ENCODE measurements at regions not wholly inside any gene's neighbourhood (a gene's known extent, or its start where the extent isn't known, plus 50 kb on each side); places are given as distances from the start of the nearest gene placed in this dataset.
"Not testable (repeated sequence)": the region's sequence is repeated elsewhere in the genome, so short reads cannot be mapped to it uniquely, and the experiment has no call there.

DNA sequence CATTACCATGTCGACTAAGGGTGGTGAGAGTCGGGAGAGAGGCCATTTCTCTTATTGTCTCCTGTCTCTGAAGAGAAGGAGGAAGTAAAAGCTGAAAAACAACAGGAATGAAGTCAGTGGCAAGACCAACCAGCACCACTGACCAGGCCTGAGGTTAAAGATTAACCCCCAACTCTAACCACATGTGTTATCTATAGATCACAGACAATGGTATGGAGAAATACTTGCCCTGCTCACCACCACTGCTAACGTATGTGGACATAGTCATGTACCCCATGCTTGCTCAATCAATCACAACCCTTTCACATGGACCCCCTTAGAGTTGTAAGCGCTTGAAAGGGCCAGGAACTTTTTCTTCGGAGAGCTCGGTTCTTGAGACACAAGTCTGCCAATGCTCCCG lies 690.9 kb upstream of the LMO3 start:
- no peak for FAIRE-seq
- TF ChIP-seq POLR2A (IDR thresholded peaks at IDR 0.05; ENCODE audit: low read depth, low read length), result no peak
- DNase-seq (ENCODE audit: insufficient read length, low spot score), result no peak

DNA sequence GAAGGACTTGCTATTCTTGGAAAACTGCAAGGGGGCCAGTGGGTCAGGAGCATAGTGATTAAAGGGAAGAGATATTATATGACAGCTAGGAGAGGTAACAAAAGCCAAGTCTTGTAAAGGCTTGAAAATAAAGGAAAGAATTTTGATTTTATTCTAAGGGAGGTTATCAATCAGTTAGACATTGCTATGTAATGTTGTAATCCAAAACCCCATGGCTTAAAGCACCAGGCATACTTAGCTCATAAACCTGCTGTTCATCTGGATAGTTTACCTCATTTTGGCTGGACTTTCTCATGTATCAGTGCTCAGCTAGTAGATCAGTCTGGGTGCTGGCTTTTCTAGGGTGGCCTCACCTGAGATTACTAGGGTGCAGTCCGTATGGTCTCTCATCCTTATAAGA lies 680.9 kb upstream of the LMO3 start:
- TF ChIP-seq POLR2A (IDR thresholded peaks at IDR 0.05; ENCODE audit: low read depth, low read length), result no peak
- DNase-seq (ENCODE audit: insufficient read length, low spot score) (no peak), FAIRE-seq (no peak)

DNA sequence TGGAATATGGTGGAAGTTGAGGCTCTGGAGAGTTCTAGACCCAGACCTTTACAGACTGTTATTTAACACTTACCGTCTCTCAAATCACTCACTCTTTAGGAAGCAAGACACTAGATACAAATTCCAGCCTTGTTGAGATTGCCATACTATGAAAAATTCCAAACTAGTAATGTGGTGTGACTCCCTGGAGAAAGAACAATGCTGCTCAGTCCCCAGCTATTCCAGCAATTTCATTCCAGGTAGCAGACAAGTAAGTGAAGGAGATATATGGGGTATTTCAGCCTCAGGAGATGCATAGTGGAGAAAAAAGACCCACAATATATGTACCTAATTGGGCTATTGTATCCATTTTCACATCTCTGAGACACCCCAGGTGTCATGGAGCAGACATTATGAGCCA lies 678.9 kb upstream of the LMO3 start:
- DNase-seq (ENCODE audit: insufficient read length, low spot score), result no peak
- FAIRE-seq, result no peak
- no peak for TF ChIP-seq POLR2A (IDR thresholded peaks at IDR 0.05; ENCODE audit: low read depth, low read length)

DNA sequence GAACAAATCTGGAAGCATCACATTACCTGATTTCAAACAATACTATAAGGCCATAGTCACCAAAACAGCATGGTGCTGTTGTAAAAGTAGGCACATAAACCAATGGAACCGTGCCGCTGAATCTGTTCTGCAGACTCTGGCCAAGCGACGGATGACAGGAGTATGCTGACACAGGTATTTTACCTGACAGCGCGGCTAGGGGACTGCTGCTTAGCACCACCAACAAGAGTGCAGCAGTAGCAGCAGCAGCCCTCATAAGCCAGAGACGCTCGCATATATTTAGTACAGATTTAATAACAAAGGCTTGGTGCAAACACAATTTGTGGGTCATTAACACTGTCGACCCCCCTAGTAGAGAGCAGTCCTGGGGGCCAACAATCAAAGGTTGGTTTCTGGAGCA lies 677.6 kb upstream of the LMO3 start:
- DNase-seq (ENCODE audit: insufficient read length, low spot score) (no peak), FAIRE-seq (no peak)
- TF ChIP-seq POLR2A (IDR thresholded peaks at IDR 0.05; ENCODE audit: low read depth, low read length), result no peak

DNA sequence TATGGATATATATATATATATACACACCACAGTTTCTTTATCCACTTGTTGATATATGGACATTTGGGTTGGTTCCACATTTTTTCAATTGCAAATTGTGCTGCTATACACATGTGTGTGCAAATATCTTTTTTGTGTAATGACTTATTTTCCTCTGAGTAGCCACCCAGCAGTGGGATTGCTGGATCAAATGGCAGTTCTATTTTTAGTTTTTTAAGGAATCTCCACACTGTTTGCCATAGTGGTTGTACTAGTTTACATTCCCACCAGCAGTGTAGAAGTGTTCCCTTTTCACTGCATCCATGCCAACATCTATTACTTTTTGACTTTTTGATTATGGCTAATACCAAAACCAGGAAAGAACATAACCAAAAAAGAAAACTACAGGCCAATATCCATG lies 676.2 kb upstream of the LMO3 start:
- not testable (repeated sequence) for FAIRE-seq; DNase-seq (ENCODE audit: insufficient read length, low spot score)

DNA sequence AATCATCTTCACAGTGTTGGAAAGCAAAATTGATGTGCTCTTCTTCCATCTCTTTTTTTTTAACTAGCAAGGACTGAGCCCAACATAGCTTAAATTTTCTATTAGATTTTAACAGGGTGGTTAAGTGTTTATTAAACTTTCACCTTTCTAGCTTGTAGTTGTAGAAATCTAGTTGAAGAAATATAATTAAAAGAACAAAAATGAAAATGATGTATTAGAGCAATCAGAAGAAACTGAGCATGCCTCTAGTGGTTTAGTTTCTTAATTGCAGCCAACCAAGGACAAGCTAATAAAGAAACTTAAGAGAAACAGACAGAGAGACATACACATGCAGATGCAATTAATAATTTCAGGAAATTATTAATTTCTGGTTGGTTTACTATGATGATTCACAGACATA lies 673.0 kb upstream of the LMO3 start:
- FAIRE-seq, result no peak
- TF ChIP-seq POLR2A (IDR thresholded peaks at IDR 0.05; ENCODE audit: low read depth, low read length), result no peak
- DNase-seq (ENCODE audit: insufficient read length, low spot score), result no peak

DNA sequence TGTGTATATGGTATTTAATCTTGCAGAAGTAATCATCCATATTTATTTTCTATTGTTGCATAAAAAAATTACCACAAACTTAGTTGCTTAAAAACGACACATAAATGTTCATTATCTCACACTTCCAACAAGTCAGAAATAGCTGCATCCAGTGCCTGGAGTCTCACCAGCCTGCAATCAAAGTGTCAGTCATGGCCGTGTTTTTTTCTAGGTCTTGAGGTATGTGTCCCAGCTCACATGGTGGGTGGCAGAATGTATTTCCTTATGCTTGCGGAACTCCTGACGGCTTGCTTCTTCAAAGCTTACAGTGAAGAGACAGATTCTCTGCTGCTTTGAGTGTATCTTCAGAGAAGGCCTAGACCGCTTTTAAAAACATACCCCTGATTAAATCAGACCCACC lies 670.2 kb upstream of the LMO3 start:
- FAIRE-seq (no peak), DNase-seq (ENCODE audit: insufficient read length, low spot score) (no peak)
- TF ChIP-seq POLR2A (IDR thresholded peaks at IDR 0.05; ENCODE audit: low read depth, low read length), result no peak

DNA sequence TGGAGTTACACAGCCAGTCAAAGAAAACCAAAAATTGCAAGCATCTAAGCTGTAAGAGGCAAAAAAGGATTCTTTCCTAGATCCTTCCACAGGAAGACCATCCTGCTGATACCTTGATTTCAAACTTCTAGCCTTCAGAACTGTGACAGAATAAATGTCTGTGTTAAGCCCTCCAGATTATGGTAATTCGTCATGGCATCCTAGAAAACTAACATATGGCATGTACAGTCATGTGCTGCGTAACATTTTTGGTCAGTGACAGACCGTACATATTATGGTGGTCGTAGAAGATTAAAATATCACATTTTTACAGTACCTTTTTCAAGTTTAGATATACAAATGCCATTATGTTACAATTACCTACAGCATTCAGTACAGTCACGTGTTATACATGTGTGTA lies 660.9 kb upstream of the LMO3 start:
- TF ChIP-seq POLR2A (IDR thresholded peaks at IDR 0.05; ENCODE audit: low read depth, low read length), result no peak
- FAIRE-seq (no peak), DNase-seq (ENCODE audit: insufficient read length, low spot score) (no peak)

DNA sequence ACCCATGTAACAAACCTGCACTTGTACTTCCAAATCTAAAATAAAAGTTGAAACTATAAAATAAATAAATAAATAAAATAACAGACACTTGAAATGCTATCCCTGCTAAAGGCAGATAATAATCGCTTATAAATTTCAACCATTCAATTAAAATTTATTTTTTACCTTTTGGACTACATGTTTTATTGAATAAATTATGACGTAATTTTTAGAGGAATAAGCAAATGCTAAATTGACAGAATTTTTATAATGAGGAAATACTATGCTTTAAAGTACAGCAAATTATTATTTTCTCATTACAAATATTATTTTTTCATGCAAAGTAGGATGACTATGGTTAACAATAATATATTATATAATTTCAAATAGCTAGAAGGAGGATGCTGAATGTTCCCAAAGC lies 658.6 kb upstream of the LMO3 start:
- no peak for DNase-seq (ENCODE audit: insufficient read length, low spot score)
- TF ChIP-seq POLR2A (IDR thresholded peaks at IDR 0.05; ENCODE audit: low read depth, low read length), result no peak
- no peak for FAIRE-seq

DNA sequence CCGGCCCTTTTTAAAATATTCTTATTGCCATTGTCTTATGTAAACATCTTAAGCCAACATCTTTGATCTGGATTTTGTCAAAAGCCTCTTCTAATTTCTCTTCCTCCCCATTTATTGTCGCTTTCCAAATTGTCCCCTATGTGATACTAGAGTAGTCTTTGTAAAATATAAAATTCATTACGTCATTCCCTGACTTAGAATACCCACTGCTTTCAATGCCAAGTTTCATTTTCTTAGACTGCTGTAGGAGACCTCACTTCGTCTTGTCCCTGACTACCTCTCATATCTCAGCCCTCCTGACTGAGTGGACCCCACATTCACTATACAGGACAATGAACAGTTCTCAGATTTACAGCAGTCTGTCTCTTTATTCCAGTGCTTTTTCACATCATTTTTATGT lies 633.9 kb upstream of the LMO3 start:
- DNase-seq (ENCODE audit: insufficient read length, low spot score) (no peak), FAIRE-seq (no peak)
- no peak for TF ChIP-seq POLR2A (IDR thresholded peaks at IDR 0.05; ENCODE audit: low read depth, low read length)

DNA sequence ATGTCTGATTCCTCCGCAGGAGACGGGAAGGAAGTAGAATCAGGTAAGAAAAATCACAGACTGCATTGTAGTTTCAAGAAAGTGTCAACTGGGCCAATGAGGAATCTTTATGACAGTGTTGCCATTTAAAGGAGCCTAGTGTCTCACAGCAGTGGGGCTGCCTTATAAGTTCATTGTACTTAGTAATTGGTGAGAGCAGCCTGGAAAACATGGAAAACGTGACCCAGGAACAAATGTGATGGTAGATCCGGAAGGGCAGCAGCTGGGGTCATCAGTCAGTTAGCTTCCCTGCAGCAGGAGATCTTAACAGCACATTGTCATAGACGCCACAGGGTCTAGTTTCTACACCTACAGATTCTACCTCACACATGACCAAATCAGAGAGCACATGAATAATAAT lies 630.0 kb upstream of the LMO3 start:
- TF ChIP-seq POLR2A (IDR thresholded peaks at IDR 0.05; ENCODE audit: low read depth, low read length), result no peak
- FAIRE-seq, result no peak

DNA sequence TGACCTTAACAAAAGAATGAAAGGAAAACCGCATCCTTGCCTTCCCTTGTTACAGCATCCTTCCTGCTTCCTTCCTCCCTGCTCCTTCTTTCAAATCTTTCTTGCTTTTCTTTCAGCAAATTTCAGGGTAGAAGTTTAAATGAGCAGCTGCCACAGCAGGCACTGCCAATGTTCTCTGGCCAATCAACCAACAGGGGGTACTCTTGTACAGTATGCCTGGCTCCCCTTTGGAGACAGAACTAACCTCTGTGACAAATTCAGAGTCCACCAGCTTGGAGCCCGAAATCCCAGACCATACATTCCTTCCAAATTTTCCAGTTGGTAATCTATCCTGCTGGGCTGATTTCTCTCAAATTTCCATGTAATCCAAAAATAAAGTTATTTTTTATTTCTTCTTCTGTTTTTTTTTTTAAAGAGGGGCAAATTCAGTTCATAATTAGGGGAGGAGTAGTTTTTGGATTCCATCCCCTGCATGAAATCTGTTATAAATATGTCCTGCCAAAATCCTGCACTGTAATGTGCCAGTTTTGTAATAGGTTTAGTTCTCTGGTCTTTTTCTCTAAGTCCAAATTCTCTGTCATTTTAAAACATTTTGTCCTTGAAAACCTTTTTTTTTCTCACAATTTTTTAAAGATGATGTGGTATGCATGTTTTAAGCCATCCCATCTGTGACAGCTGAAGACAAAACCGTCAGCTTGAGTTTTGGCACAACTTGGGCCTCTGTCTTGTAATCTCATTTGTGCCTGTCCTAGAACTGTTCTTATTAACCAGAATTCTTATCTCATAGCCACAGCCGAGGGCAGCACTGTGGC lies 610.0 kb upstream of the LMO3 start:
- no peak for FAIRE-seq
- DNase-seq (ENCODE audit: insufficient read length, low spot score), result no peak

More for the DNA sequence above, 630.0 kb upstream of the LMO3 start:
- DNase-seq (ENCODE audit: insufficient read length, low spot score), result no peak

DNA sequence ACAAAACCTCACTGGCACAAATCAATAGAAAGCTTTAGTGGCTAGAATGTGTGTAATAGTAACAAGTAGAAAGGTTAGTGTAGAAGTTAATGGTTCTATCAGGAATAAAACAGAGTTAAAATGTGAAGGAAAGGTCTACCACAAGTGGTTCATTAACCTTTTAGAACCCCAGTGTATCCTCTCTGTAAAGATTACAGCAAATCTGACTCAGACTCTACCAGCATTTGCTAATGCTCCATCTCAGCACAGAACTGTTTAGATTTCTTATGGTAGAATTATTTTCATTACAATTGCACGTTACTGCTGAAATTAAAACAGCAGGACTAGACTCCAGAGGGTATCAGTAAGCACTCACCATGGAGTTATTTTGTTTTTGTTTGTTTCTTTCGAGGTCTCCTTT lies 609.0 kb upstream of the LMO3 start:
- no peak for TF ChIP-seq POLR2A (IDR thresholded peaks at IDR 0.05; ENCODE audit: low read depth, low read length)
- DNase-seq (ENCODE audit: insufficient read length, low spot score), result no peak
- FAIRE-seq, result no peak

More for the DNA sequence above, 610.0 kb upstream of the LMO3 start:
- TF ChIP-seq POLR2A (IDR thresholded peaks at IDR 0.05; ENCODE audit: low read depth, low read length), result no peak

DNA sequence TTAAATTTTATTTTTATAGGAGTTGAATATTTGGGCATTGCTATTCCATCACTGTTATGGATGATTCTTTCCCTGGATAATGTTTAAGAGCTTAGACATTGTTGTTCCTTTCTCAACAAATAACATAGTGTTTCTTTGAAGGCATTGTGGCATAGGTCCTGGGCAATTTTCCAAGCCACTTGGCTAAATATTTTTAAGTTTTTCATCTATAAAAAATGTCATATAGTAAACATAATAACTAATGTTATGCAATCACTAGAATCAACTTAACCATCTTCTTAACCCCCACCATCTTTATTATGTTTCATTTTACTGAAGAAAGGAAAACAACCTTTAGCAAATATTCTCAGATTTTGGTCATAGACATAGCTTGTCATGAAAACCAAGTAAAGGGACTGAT lies 600.6 kb upstream of the LMO3 start:
- no peak for DNase-seq (ENCODE audit: insufficient read length, low spot score)
- FAIRE-seq, result no peak
- TF ChIP-seq POLR2A (IDR thresholded peaks at IDR 0.05; ENCODE audit: low read depth, low read length), result no peak

DNA sequence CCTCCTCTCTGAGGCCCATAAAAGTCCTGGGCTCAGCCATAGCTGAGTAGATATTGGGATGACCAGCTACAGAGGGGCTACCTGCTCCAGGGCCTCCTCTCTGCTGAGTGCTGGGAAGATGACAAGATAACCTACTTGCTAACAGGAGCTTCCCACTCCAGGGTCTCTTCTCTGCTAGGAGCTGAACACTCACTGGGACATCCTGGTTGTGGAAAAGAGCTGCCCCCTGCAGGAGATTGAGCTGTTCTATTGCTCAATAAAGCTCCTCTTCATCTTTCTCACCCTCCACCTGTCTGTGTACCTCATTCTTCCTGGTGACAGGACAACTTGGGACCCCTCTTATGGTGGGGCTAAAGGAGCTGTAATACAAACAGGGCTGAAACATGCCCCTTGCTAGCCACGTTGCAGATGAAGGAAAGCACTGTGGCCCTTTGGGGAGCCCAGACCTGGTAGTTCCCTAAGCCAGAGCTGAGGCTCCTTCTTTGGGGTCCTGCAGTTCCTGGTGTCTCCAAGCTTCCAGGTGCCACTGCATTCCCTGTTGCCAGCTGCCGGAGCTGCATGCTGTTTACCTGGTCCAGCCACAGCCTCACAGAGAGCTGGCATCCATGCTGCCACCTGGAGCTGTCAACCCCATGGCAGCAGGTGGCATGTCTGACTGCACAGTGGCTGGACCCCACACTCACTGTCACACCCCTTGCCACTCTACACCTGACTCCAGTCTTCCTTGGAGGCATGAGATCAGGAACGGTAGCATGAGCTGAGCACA lies 598.5 kb upstream of the LMO3 start:
- no peak for TF ChIP-seq POLR2A (IDR thresholded peaks at IDR 0.05; ENCODE audit: low read depth, low read length)
- DNase-seq (ENCODE audit: insufficient read length, low spot score) (no peak), FAIRE-seq (no peak)
